GM12874 (cell line): ENCODE measurements at regions not wholly inside any gene's neighbourhood (a gene's known extent, or its start where the extent isn't known, plus 50 kb on each side); places are given as distances from the start of the nearest gene placed in this dataset.

Experiments used
- TF ChIP-seq, protein P1 (sequence below): IDR thresholded peaks from 2 replicates; pipeline ENCODE4 v1.5.1; 2011; ENCODE audit warnings: low read depth, mild to moderate bottlenecking, control low read depth, low read length, moderate library complexity; ENCODE audit not compliant: insufficient read depth

DNA sequence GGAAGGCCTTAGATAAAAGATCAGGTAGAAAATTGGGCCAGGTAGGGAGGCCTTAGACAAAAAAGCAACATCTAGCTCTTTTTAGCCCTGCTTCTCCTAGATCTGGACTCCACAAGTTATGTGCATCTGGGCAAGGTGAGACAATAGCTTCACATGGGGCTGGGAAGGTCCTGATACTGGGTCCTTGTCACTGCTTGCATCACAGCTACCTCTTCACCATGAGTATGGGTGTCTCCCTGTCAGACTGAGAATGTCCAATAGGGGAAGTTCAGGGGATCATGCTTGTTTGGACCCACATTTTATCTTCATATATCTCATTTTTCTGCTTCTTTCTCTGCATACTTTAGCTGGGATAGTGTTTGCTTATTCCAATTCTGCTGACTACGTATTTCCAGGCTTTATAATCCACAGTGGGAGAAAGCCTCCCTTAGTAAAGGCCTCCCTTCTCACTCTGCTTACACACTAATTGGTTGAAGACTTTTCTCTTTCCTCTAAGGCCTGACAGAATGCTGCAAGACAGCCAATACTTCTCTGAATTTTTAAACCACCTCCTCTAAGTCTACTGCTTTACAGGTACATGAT lies 189.6 kb downstream of the CYRIA start:
- TF ChIP-seq, protein P1, sequence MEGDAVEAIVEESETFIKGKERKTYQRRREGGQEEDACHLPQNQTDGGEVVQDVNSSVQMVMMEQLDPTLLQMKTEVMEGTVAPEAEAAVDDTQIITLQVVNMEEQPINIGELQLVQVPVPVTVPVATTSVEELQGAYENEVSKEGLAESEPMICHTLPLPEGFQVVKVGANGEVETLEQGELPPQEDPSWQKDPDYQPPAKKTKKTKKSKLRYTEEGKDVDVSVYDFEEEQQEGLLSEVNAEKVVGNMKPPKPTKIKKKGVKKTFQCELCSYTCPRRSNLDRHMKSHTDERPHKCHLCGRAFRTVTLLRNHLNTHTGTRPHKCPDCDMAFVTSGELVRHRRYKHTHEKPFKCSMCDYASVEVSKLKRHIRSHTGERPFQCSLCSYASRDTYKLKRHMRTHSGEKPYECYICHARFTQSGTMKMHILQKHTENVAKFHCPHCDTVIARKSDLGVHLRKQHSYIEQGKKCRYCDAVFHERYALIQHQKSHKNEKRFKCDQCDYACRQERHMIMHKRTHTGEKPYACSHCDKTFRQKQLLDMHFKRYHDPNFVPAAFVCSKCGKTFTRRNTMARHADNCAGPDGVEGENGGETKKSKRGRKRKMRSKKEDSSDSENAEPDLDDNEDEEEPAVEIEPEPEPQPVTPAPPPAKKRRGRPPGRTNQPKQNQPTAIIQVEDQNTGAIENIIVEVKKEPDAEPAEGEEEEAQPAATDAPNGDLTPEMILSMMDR: no peak

DNA sequence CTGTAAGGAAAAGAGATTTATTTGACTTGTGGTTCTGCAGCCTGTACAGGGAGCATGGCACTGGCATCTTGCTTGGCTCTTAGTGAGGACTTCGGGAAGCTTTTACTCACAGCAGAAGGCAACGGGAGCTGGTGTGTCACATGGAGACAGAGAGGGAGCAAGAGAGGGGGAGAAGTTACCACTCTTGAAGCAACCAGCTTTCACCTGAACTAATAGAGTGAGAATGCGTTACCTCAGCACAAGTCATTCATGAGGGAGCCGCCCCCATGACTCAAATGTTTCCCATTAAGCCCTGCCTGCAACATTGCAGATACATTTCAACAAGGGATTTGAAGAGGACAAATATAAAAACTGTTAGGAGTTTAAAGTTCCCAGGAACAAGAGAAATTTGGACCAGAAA lies 190.0 kb downstream of the CYRIA start:
- TF ChIP-seq, protein P1: no peak

DNA sequence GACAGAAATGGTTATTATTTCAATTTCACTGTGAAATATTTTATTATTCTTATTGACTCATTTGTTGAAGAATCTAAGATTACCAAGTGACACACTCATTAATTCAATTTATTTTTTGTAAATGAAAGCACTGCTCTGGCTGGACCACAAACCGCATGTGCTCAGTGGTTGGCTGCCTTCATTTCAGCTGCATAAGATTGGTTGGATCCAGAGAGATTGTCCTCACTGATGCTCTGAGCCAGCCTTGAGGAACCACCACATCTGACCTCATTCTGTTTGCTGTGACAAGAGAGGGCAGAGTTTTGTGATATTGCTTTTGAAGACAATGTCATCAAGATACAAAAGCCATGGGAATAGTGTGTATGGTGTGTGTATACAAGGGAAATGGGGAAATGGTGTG lies 192.1 kb downstream of the CYRIA start:
- TF ChIP-seq, protein P1: no peak

DNA sequence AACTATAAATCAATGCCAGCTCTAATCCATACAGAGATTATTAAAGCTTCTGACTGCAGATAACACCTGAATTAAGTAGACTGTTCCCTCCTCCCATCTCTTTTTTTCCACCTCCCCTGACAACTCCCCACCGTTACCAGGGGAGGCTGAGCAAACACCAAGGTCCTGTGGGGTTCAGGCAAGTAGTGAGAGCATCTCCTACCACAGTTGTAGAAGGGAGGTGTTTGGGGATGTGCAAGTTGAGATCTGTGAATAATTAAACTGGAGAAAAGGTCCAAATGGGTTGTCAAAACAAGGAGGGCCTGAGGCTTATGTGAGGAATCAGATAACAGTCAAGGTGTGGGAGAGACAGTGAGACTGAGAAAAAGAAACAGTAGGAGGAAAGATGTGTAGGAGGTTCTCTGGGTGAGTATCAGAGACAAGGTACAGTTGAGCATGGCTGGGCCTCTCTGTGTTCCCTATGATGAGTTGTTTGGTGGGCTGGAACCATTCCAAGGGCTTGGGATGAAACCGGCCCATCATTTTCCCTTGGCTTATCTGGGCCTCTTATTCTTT lies 194.6 kb downstream of the CYRIA start:
- TF ChIP-seq, protein P1: no peak

DNA sequence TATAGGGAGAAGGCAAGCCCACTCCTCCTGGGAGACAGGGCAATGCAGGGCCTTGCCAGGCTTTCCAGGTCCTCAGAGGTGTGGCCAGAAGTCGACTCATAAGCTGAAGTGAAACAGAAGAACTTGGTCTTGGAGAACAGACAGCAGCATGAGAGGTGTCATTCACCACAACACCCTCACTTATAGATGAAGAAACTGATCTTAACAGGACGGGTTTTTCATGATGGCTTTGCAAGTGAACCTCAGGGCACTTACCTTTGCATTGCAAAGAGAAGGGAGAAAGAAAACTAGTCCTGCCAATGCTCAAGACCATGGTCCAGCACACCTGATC lies 198.8 kb downstream of the CYRIA start:
- TF ChIP-seq, protein P1: no peak

DNA sequence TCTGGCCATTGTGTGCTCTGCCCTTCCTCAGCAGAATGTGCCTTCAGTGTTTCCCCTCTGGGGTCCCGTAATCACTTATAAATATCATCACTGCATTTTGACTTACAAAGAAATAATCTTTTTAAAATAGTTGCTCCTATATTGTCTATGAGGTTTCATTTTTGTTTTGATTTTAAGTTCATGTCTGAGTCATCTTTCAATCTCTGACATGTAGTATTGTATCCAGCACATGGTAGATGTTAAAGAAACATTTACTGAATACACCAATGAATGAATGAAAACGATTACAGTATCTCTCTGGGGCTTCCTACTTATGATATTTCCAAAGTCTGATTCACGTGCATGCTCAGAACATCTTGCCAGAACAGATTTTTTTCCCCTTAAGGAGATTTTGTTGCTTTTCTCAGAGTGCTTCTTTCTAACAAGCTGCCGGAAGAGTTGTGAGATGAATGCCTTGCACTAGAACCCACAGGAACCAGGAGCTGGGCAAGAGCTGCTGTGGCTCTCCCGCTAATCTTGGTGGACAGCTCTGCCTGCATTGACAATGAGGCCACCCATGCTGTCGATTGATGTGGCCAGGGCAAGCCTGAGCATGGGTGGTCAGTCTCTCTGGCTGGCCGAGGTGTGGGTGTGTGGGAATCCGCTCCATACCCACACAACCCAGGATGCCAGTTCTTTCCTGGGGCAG lies 199.4 kb downstream of the CYRIA start:
- TF ChIP-seq, protein P1: no peak

DNA sequence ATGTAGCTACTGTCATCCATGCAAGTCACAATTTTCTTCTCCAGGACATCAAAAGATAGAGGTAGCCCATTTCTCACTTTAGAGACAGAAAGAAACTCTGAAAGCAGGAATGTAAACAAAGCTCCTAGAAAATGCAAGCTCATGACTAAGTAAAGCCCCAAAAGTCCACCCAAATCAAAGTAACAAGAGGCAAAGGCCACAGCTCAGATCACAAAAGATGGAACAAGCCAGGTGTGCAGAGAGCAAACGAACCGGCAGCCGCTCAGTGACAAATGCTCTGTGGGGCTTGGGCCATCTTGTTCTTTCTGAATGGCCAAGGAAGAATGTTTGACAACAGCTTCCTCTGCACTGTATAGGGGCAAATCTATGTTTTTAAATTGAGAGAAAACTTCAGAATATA lies 201.0 kb downstream of the CYRIA start:
- TF ChIP-seq, protein P1: no peak
